ENCODE measurements at regions not wholly inside any gene's neighbourhood (a gene's known extent, or its start where the extent isn't known, plus 50 kb on each side); places are given as distances from the start of the nearest gene placed in this dataset.
"Not testable (repeated sequence)": the region's sequence is repeated elsewhere in the genome, so short reads cannot be mapped to it uniquely, and the experiment has no call there.

DNA sequence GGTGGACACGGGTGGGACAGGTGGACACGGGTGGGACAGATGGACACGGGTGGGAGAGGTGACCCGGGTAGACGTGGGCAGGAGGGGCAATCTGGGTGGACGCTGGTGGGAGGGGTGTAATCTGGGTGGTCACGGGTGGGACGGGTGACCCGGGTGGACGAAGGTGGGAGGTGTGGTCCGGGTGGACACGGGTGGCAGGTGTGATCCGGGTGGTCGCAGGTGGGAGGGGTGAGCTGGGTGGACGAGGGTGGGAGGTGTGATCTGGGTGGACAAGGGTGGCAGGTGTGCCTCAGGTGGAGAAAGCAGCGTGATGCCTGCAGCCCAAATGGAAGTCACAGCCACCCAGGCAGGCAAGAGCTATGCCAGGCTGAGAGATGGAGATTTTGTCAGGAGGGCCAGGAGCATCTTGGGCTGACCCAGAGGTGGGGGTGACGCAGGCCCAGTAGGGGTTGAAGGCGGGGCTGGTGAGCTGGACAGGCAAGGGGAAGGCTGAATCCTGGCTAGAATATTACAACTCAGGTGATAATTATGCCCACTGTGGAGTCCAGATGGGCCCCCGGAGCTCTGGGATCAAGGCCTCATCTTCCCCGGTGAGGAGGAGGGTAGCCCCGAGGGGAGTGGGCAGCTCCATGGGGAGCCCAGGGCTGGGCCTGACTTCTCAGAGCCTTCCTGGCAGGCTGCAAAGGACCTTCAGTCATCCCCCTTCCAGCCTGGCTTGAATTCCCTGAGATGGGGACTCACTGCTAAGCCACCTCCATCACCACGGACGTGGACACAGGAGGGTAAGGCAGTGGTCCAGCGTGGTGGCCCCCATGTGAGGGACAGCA lies 100.0 kb downstream of the ADRA2C start:
- DNase-seq, result no peak

DNA sequence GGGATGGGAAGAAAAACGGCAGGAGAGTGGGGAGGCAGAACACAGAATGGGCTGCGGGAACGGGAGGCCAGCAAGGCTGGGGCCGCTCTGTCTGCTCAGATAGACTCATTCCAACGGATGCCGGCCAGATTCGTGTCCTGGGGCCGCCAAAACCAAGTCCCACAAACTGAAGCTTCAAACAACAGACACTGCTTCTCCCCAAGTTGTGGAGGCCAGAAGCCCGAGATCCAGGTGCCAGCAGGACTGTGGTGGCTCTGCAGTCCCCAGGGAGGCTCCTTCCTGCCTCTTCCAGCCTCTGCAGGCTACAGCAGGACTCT lies 100.6 kb downstream of the ADRA2C start:
- DNase-seq, result no peak

DNA sequence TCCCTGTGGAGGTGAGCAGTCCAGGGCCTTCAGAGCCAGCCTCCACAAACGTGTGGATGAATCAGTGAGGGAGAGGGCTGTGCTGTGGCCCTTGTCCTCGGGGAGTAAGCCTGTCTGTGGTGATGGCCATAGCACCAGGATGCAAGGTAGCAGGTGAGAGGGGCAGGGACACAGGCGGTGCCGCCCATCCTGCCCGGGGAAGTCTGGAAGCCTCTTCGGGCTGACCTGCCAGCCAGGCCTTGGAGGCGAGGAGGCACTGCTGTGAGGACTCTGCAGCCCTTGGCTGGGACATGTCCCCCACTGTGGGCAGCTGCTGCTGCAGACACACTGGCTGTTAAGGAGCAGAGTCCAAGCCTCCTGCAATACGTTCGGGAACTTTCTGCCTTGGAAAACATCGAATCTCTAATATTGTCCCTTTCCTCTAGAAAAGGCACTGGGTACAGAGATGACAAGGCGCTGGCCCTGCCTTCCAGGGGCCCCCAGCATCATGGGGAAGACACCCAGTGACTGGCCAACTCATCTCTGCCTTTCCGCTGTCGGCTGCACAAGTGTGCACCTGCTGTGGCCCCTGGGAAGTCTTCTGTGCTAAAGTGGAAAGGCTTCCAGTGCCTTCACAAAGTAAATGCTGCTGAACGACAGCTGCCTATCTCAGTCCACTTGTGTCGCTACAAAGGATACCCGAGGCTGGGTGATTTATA lies 101.4 kb downstream of the ADRA2C start:
- no peak for DNase-seq

DNA sequence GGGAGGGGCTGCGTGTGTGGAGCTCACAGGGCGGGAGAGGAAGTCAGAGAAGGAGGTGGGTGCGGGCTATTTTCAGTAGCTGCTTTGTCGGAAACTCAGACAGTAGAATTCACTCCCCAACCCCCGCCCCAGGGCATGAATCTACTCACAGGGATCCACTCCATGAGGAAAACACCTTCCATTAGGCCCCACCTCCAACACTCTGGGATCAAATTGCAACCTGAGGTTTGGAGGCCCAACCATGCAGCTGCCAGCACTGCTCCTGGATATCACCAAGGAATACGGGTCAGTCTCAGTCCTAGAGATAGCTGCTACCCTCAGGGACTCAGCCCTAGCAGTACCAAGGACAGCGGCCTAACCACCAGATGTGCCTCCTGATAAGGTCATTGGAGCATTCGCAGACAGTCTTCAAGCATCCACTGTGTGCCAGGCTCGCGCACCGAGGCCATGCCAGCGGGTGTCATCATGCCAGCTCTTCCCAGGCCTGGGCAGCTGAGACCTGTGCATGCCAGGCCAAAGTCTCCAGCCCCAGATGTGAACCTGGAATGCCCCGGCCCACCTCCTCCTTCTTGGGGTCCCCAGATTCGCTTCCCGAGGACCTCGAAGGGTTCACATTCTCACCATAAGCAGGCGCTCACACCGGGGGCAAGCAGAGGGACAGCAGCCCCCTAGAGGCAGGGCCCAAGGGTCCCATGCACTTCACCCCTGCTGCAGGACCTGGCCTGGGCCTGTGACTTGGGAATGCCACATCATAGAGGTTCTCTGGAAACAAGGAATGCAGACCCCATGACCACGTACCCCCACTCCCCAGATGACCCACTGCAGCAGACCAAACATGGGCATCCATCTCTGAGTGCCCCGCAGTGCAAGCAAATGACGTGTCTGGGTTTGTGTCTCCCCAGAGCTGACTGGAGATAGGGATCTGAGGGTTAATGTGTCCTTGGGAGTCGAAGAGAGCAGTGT lies 102.3 kb downstream of the ADRA2C start:
- DNase-seq, result no peak

DNA sequence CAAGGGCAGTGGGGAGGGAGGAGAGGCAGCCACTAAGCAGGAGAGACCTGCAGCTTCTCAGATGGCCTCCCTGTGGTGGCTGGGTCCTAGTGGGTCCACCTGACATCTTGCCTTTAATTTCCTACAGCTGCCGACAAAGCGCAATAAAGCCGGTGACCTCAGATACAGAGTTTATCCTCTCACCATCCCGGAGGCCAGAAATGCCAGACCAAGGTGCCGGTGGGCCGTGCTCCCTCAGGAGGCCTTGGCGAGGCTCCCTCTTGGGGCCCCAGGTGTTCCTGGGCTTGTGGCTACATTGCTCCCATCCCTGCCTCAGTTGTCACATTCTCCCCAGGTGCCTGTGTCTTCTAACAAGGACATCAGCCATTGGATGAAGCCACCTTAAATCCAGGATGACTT lies 103.0 kb downstream of the ADRA2C start:
- DNase-seq, result no peak

DNA sequence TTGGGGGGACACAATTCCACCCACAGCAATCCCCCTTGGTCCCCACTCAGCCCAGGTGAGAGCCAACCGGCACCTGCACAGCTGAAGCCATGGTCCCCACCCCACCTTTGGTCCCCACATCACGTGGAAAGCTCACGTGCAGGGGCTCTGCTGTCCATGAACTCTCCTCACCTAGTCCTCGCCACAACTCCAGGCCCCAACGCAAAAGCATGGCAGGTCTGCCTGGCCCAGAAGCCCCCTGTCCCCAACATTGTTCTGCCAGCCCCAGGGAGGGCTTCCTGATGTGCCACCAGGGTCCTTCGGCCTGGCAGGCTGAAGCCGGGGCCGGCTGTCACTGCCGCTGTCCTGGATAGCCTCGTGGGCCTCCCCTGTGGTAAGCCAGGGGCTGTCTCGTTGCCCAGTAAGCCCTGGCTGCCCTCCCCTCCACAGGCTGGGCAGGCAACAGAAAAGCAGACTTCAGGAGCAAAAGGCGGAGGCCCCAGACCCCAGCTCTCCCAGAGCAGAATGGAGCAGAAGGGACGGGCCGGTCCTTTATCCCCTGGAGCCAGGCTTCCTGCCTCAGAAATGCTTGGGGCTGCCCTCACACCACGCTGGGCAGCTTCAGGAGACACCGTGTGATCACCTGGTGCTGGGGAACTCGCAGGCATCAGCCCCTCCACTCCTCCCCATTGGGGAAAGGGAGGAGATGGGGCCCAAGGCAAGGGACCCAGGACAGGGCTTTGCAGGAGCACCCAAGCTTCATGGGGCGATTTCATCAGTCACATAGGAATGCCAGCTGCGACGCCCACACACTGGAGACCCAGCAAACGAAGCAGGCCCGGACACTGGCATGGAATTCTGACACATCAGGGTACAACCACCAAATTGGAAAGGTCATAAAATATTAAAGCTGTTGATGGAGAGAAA lies 103.7 kb downstream of the ADRA2C start:
- no peak for DNase-seq

DNA sequence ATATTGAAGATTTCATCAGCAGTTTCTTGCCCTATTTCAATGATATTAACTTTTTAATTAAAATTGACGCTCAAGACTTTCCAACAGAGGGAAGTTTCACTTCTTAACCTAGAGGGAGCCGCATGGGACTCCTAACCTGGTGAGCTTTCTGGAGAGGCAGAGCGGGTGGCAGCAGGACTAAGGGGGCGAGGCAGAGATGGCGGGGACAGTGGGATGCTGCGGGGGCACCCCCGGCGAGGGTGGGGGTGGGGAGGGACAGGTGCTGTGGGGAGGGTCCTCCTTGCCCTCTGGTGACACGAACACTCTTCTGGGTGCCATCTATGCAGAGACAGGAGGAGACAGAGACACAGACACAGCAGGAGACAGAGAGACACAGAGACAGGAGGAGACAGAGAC lies 104.4 kb downstream of the ADRA2C start:
- no peak for DNase-seq

DNA sequence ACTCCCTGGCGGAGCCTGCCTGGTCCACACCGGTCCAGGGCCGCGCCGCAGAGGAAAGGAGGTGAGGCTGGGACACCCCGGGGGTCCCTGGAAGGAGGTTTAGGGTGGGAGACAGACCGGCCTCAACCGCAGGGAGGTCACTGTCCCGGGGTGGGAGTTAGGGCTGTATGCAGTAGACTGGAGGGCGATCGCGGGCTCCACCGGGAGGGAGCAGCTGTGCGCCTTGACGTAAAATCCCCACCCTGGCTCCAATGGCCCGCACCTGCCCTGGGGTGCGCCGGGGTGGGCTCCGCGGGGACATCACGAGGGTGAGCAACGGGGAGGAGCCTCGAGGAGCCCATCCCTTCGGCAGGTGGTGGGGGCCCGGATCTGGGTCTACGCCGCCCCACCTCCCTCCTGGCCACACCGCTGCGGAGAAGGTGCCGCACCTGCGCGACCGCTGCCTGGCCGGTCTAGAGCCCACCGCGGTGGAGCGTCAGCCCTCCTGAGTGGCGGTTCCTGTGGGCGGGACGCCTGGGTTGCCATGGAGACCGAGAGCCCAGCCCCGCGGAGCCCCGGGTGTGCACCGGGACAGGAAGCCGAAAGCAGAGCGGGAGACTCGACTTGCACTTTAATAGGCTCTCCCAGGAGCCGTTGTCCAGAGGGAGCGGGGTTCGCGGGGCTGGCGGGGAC lies 105.1 kb downstream of the ADRA2C start:
- no peak for DNase-seq

DNA sequence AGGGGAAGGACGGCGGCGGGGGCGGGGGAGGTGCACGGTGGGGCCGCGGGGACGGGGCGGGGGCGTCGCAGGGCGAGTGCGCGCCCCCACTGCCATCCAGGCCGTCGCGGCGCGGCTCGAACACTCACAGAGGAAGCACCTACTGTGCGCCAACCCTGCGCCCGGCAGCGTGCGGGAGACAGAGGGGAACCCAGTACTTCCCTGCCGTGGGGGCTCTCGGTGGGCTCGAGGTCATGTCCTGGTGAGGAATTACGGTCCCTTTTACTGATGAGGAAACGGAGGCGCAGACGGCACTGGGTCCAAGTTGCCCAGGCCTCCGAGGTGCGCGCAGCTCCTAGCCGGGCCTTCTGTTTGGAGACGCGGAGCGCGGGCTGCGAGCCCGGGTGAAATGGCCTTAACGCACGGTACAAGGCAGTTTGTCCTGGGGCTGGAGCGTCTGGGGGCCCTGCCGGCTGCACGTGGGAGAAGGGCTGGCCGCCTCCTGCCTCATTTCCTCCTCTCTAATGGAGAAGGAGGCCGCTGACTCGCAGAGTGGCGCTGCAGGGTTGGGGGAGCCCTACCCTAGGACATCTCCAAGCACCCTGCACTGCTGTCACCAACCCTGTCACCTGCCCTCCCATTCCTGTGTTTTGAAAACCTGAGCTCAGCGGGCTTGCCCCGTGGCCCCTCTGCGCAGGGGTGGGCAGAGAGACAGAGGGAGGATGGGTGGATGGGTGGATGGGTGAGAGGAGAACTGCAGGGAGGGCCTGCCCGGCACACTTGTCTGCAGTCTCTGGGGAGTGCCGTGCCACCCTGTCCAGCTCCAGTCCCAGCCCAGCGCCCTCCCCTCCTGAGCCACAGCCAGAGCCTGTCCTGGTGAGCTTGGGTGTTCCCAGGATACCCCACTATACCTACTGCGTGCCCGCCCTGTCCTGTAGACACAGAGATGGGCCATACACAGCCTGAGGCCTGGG lies 106.0 kb downstream of the ADRA2C start:
- DNase-seq, result no peak

DNA sequence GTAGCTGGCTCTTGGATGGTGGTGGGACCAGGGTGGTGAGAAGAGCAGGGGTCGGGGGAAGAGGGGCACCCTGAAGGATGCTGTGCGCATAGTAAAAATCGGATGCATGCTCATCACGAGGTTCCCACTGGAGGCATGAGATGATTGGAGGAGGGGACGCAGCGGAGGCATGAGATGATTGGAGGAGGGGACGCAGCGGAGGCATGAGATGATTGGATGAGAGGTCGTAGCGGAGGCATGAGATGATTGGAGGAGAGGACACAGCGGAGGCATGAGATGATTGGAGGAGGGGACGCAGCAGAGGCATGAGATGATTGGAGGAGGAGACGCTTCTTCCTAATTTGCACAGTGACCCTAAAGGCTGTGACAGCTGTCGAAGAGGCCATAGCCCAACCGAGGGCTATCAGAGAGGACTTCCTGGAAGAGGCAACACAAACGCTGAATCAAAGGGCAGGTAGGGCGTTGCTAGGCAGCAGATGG lies 106.7 kb downstream of the ADRA2C start:
- no peak for DNase-seq

DNA sequence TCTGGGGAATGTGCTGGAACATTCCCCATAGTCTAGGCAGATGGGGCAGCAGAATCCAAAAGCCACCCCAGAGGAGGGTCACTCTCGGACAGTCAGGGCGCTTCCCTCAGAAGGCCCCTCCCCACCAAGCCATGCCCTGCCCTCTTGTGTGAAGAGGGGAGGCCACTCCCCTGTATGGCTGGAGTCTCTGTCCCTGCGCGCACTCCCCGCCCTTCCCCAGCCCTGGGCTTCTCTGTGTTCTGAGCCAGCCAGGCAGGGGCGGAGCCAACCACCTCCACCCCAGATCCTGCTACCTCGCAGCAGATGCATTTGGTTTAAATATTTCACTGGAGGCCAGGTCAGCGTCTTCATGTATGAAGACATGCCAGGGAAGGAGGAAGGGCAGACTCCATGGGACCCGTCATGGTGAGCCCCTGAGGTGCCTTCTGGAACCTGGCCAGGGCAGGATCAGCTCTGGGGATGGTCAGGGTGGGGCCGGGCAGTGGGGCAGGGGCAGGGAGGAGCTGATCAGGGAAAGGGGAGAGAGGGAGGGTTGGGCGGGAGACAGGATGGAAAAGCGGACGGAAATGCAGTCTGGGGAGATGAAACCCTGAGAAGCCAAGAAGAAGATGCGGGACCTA lies 107.3 kb downstream of the ADRA2C start:
- DNase-seq, result no peak

DNA sequence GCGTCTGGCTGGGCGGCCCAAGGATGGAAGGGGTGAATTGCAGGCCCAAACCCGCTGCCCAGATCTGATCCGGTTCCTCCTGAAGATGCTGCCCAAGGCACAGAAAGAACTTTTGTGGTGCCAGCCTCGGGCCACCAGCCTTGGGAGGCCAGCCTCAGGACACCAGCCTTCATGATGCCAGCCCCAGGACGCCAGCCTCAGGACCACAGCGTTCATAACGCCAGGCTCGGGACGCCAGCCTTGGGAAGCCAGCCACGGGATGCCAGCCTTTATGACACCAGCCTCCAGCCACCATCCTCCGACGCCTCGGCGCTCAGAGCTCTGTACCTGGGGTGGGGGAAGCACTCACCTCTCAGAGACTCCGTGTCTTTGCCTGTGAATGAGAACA lies 107.8 kb downstream of the ADRA2C start:
- DNase-seq, result no peak

DNA sequence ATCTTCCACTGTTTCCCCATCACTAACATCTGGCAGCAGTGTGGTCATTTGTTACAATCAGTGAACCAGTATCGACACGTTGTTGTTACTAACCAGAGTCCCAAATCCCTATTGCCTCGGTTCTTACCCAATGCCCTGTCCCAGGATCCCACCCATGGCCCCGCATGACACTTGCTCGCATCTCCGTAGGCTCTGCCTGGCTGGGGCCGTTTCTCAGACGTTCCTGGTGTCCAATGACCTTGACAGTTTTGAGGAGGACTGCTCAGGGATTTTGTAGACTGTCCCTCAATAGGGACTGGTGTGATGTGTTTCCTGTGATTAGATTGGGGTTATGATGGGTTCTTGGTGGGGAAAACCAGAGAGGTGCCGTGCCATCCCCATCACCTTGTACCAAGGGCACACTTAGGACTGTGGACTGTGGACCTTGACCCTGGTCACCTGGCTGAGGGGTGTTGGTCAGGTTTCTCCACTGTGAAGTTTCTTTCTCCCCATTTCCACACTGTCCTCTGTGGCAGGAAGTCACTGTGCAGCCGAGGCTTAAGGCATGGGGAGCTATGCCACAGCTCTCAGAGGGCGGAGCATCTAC lies 108.4 kb downstream of the ADRA2C start:
- DNase-seq, result no peak

DNA sequence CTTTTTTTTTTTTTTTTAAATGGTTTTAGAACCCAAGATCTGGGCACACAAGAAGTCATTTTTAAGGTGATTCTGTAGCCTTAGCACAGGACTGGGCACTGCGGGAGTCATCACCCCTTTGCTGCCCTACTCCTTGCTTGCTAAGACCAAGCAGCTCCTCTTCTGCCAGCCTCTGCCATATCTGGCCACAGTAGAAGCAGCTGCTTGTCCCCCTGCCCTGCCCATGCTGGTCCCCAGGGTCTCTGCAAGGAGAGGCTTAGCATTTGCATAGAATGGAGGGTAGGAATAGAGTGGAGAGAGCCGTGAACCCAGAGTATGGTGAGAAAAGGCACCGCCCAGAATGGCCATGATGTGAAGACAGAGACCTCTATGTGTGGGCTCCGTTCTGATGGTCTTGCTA lies 109.3 kb downstream of the ADRA2C start:
- DNase-seq, result no peak

DNA sequence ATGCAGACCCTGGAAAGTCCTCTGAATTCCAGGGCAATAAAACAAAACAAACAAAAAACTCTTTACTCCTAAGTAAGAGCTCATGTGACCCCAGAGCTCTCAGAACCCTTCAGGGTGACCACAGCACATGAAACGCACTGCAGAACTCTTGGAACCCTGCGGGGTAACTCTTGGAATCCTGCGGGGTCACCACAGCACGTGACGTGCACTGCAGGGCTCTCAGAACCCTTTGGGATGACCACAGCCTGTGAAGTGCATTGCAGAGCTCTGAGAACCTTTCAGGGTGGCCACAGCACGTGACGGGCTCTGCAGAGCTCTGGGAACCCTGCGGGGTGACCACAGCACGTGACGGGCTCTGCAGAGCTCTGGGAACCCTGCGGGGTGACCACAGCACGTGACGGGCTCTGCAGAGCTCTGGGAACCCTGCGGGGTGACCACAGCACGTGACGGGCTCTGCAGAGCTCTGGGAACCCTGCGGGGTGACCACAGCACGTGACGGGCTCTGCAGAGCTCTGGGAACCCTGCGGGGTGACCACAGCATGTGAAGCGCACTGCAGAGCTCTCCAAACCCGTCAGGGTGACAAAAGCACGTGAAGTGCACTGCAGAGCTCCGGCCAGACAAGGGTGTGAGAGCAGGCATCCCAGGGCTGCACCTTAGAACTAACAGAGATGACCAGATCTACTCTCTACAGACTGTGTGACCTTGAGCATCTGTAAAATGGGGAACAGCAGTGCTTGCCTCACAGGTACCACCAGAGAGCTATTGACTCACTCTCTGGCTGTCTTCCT lies 110.1 kb downstream of the ADRA2C start:
- DNase-seq, result not testable (repeated sequence)

DNA sequence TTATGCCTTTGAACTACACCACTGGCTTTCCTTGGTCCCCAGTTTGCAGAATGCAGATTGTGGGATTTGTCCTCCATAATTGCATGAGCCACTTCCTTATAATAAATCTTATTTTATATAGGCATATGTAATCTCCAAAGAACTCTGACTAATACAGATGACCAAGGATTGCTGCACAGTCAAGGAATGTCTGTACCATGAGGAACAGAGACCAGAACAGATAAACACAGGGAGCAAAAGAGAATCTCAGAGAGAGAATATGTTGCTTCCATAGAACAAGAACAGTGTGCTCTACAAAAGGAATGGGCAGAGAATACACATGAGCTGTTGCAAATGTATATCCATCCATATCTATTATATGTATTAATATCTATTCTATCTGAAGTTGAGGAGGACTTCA lies 111.1 kb downstream of the ADRA2C start:
- DNase-seq, result no peak

DNA sequence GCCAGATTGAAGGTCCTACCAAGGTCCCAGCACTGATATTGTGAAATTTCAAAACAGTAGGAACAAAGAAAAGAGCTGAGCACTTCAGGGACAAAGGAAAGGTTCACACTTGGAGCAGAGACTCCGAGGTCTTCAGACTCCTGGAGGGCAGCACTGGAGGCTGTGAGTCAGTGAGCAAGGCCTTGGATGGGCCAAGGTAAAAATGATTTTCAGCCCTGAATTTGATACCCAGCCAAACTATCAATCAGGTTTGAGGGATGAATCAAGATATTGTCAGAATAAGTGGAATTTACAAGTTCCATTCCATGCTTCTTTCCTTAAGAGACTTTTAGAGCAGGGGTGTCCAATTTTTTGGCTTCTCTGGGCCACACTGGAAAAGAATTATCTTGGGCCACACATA lies 111.7 kb downstream of the ADRA2C start:
- DNase-seq, result no peak

DNA sequence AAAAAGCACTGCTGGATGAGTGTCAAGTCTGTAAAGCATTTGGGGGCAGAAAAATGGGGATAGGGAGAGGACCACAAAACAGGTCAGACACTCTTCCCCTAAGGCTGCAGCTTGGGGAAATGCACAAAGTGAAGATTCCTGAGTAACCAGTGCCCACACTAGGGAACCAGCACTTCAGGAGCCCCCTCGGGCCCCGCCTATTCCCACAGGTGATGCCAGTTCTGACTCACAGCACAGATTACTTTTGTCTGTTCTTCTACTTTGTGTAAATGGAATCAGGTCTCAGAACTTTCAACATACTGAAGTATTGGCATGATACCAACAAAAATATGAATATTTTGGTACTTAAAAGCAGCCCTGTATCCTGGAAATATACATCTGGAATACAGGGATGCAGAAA lies 112.5 kb downstream of the ADRA2C start:
- no peak for DNase-seq

Data from muscle of back (tissue), 3 donors.